SU-DHL-6 (cell line): ENCODE measurements at regions not wholly inside any gene's neighbourhood (a gene's known extent, or its start where the extent isn't known, plus 50 kb on each side); places are given as distances from the start of the nearest gene placed in this dataset.

Experiments
- H2AFZ ChIP-seq: fragments of 200-600 bp; sonication (generic); 2 replicates; pipeline ENCODE4 v1.6.1; 2014; ENCODE audit warnings: low read depth, mild to moderate bottlenecking, moderate library complexity, mixed read lengths, antibody characterized with exemption, low read length; ENCODE audit not compliant: severe bottlenecking
- H3F3A ChIP-seq: fragments of 200-600 bp; shearing (Covaris generic); 2 replicates; pipeline ENCODE4 v1.6.0; 2016; ENCODE audit warnings: antibody characterized with exemption, mild to moderate bottlenecking; ENCODE audit not compliant: insufficient read depth
- H3K27ac ChIP-seq: fragments of 200-600 bp; sonication (generic); 2 replicates; pipeline ENCODE4 v1.5.1; 2016; ENCODE audit warnings: low read depth, mild to moderate bottlenecking, low read length, moderate library complexity, mixed read lengths
- H3K27me3 ChIP-seq: fragments of 200-600 bp; sonication (generic), shearing (Covaris generic); 2 replicates; pipeline ENCODE4 v1.6.0; 2014; ENCODE audit warnings: mild to moderate bottlenecking, low read length
- H3K36me3 ChIP-seq: fragments of 200-600 bp; sonication (generic); 2 replicates; pipeline ENCODE4 v1.6.1; 2014; ENCODE audit warnings: mild to moderate bottlenecking, low read length, mixed read lengths
- H3K4me2 ChIP-seq: fragments of 300-600, 200-600 bp; shearing (Covaris generic), sonication (generic); 2 replicates; pipeline ENCODE4 v1.6.0; 2014; ENCODE audit warnings: low read length, low read depth, mild to moderate bottlenecking; ENCODE audit not compliant: poor library complexity, severe bottlenecking
- H3K4me3 ChIP-seq: fragments of 200-600 bp; sonication (generic); 2 replicates; pipeline ENCODE4 v1.5.1; 2014; ENCODE audit warnings: antibody characterized with exemption, low read length, mild to moderate bottlenecking, mixed read lengths; ENCODE audit not compliant: insufficient read depth, poor library complexity, severe bottlenecking
- H3K79me2 ChIP-seq: fragments of 200-600 bp; sonication (generic); 2 replicates; pipeline ENCODE4 v1.6.1; 2014; ENCODE audit warnings: mild to moderate bottlenecking, low read length, moderate library complexity; ENCODE audit not compliant: insufficient read depth
- H3K9ac ChIP-seq: fragments of 200-600 bp; sonication (generic); 2 replicates; pipeline ENCODE4 v1.7.0; 2014; ENCODE audit warnings: mild to moderate bottlenecking, low read length
- H3K9me2 ChIP-seq: fragments of 200-600 bp; sonication (generic); replicated peaks from 2 replicates; pipeline ENCODE4 v1.6.1; 2014; ENCODE audit warnings: low read length; ENCODE audit not compliant: insufficient read depth
- H3K9me3 ChIP-seq: fragments of 200-600 bp; sonication (generic); 2 replicates; pipeline ENCODE4 v1.6.1; 2014; ENCODE audit warnings: low read length, mixed read lengths; ENCODE audit not compliant: insufficient read depth
- H4K20me1 ChIP-seq: fragments of 200-600 bp; sonication (generic); 2 replicates; pipeline ENCODE4 v1.6.1; 2014; ENCODE audit warnings: low read depth, mild to moderate bottlenecking, antibody characterized with exemption, low read length, moderate library complexity, mixed read lengths
- CTCF ChIP-seq: fragments of 200-600 bp; sonication (generic); IDR thresholded peaks from one replicate; pipeline ENCODE4 v1.5.1; 2017; ENCODE audit warnings: antibody characterized with exemption, mild to moderate bottlenecking, low read length, moderate library complexity; ENCODE audit not compliant: insufficient read depth, poor library complexity, severe bottlenecking
- EZH2phosphoT487 ChIP-seq: fragments of 200-600 bp; sonication (generic), shearing (Covaris generic); conservative IDR thresholded peaks from 2 replicates; pipeline ENCODE4 v1.6.1; 2018; ENCODE audit warnings: mild to moderate bottlenecking, antibody characterized with exemption, low read length, moderate library complexity, mixed read lengths

- Histone ChIP-seq H3K79me2 (no peaks in the 10 kb centered on the region), H3K9me2 (no peaks in the 10 kb centered on the region), H3K4me2 (no peak overlapping the region), H3K4me3 (no peak overlapping the region), H3F3A (no peaks in the 10 kb centered on the region), H3K27me3 (no peaks in the 10 kb centered on the region), H3K9ac (no peak overlapping the region), H3K36me3 (no peaks in the 10 kb centered on the region), H3K27ac (no peak overlapping the region), H4K20me1 (no peaks in the 10 kb centered on the region), H3K9me3 (no peaks in the 10 kb centered on the region), H2AFZ (no peak overlapping the region)
- TF ChIP-seq EZH2phosphoT487 = no peak
- no peak for TF ChIP-seq CTCF
These were observed 286.0 kb upstream of the SLC14A2 start for GRCh38 chr18:45329316-45329715.

DNA sequence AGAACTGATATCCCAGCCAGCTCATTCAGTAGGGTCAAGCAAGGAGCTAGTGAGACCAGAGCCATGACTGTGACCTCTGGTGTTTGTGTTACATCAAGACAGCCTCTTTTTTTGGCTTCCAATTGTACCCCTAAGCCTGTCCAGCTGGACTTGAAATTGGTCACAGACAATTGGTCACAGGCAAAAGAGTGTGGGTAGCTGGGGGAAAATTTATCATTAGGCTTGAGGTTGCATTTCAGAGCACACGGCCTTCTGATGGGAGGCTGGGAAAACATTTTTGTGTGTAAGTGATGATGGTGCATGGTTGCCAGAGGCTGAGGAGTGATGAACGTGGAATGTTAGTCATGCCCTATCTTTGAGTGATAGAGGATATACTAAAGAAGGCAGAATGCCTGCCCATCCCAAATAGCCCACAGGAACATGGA is 285.1 kb upstream of the SLC14A2 start:
- Histone ChIP-seq H3K4me2 (no peak overlapping the region), H4K20me1 (no peaks in the 10 kb centered on the region), H3K4me3 (no peak overlapping the region), H3K9me3 (no peaks in the 10 kb centered on the region), H3F3A (no peaks in the 10 kb centered on the region), H3K36me3 (no peaks in the 10 kb centered on the region), H3K79me2 (no peaks in the 10 kb centered on the region), H3K27ac (no peak overlapping the region), H2AFZ (no peak overlapping the region), H3K9ac (no peak overlapping the region), H3K9me2 (no peaks in the 10 kb centered on the region), H3K27me3 (no peaks in the 10 kb centered on the region)
- TF ChIP-seq CTCF = no peak
- no peak for TF ChIP-seq EZH2phosphoT487

GRCh38 chr18:45332871-45333270 is 282.4 kb upstream of the SLC14A2 start:
- Histone ChIP-seq H3K27ac (no peak overlapping the region), H3K27me3 (no peaks in the 10 kb centered on the region), H3K4me2 (no peak overlapping the region), H3F3A (no peaks in the 10 kb centered on the region), H3K9me2 (no peaks in the 10 kb centered on the region), H4K20me1 (no peaks in the 10 kb centered on the region), H3K9ac (no peak overlapping the region), H3K36me3 (no peaks in the 10 kb centered on the region), H3K4me3 (no peak overlapping the region), H3K79me2 (no peaks in the 10 kb centered on the region), H2AFZ (no peak overlapping the region), H3K9me3 (no peaks in the 10 kb centered on the region)
- TF ChIP-seq EZH2phosphoT487 (no peak), CTCF (no peak)

GRCh38 chr18:45334191-45334590 is 281.1 kb upstream of the SLC14A2 start:
- H3K4me2 ChIP-seq = no peak overlapping the region
- H3K27me3 ChIP-seq = no peaks in the 10 kb centered on the region

More at GRCh38 chr18:45334191-45334590, 281.1 kb upstream of the SLC14A2 start:
- no peak overlapping the region for H3K4me3 ChIP-seq
- H3K36me3 ChIP-seq = no peaks in the 10 kb centered on the region
- TF ChIP-seq EZH2phosphoT487 (no peak), CTCF (no peak)
- no peaks in the 10 kb centered on the region for H3K79me2 ChIP-seq
- H3K27ac ChIP-seq = no peak overlapping the region
- H2AFZ ChIP-seq = no peak overlapping the region
- no peak overlapping the region for H3K9ac ChIP-seq
- no peaks in the 10 kb centered on the region for H3K9me2 ChIP-seq
- H3K9me3 ChIP-seq = no peaks in the 10 kb centered on the region
- no peaks in the 10 kb centered on the region for H3F3A ChIP-seq
- H4K20me1 ChIP-seq = no peaks in the 10 kb centered on the region
